ENCODE measurements at regions not wholly inside any gene's neighbourhood (a gene's known extent, or its start where the extent isn't known, plus 50 kb on each side); places are given as distances from the start of the nearest gene placed in this dataset.

DNA sequence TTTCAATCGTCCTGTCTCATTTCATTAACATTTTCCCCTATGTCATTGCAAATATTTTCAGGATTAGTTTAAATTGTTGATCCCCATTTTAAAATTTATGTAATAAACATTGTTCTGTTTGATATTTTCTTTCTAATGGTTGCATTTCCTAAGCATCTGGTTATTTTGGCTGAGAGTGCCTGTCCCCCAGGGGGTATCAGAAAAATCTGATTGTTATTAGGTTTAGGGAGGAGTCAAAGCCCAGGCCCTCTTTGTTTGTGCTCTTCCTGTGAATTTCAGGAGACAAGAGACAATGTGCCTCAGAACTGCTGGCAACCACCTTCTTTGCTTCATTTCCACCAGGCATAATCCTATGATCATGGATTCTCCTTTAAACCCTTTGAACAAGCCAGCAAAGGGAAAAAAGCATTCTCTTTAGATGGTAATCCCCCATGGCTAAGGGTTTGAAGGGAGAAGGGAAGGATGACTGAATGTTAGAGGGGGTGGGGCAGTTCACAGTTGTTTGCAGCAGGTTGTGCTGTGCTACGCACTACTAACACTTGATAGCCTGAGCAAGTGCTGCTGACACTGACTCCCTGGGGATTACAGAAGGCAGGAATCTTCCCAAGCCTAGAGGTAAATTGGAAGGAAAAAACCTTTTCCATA, 462.4 kb upstream of the LRRC4C start:
- no peaks in the 10 kb centered on the region for H3K36me3 Mint-ChIP-seq
- no peak for DNase-seq
- no peaks in the 10 kb centered on the region for H3K4me1 Mint-ChIP-seq
- peaks cover 0 to 3% (median 2%) of the 10 kb centered on the region in 3 donors for H3K27me3 Mint-ChIP-seq (ENCODE audit: low read depth in 3 of 3)
- H3K4me3 Mint-ChIP-seq, result no peak overlapping the region
- no peak overlapping the region for H3K27ac Mint-ChIP-seq
- H3K9me3 Mint-ChIP-seq, result peaks cover 13 to 60% (median 33%) of the 10 kb centered on the region in 6 donors

DNA sequence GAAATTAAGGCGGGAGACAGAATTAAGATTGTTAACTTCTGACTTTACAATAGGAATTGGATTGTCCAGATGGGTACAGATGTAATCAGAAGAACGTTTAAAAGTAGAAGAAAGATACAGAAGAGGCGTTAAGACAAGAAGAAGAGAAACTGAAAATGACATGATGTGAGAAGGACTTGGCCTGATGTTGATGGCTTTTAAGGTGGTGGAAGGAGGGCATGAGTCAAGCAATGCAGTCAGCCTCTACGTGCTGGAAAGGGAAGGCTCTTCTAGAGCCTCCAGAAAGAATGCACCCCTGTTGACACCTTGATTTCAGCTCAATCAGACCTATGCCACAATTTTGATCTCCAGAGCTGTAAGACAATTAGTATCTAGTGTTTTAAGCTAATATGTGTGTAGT, 466.9 kb upstream of the LRRC4C start:
- no peaks in the 10 kb centered on the region for H3K27me3 Mint-ChIP-seq (ENCODE audit: low read depth in 3 of 3)
- DNase-seq, result no peak
- no peak overlapping the region for H3K4me3 Mint-ChIP-seq
- H3K36me3 Mint-ChIP-seq, result no peaks in the 10 kb centered on the region
- no peaks in the 10 kb centered on the region for H3K4me1 Mint-ChIP-seq
- no peak overlapping the region for H3K27ac Mint-ChIP-seq
- H3K9me3 Mint-ChIP-seq, result peaks cover 15 to 49% (median 35%) of the 10 kb centered on the region in 6 donors

DNA sequence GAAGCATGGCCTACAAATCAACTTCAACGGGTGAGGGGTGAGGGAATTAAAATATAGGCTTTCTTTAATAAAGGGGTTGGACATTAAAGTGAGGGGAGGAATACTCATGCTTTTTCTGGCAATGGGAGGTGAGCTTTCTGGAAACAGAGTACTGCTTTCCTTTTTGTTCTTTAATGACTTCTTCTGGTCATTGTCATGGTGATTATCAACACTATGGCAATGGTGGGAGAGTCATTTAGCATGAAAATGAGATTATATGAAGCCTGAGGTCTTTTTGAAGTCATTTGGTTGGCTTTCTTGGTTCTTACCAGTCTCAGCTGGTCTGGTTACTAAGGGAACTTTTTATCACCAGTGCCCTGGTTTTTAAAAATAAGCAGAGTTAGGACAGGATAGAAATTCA, 475.8 kb upstream of the LRRC4C start:
- H3K9me3 Mint-ChIP-seq, result peaks cover 6 to 60% (median 30%) of the 10 kb centered on the region in 6 donors
- DNase-seq, result no peak
- H3K36me3 Mint-ChIP-seq, result no peaks in the 10 kb centered on the region
- no peaks in the 10 kb centered on the region for H3K4me1 Mint-ChIP-seq
- no peak overlapping the region for H3K27ac Mint-ChIP-seq
- no peak overlapping the region for H3K4me3 Mint-ChIP-seq
- H3K27me3 Mint-ChIP-seq (ENCODE audit: low read depth in 3 of 3), result peaks cover 0 to 3% (median 0%) of the 10 kb centered on the region in 3 donors

DNA sequence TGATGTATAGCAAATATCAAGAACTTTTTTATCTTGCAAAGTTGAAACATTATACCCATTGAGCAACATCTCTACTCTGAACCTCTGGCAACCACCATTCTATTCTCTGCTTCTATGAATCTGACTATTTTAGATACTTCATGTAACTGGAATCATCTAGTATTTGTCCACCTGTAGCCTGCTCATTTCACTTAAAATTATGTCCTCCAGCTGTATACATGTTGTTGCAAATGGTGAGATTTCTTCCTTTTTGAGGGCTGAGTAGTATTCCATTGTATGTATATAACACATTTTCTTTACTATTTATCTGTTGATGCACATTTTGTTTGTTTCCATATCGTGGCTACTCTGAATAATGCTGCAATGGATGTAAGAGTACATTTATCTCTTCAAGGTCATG, 476.3 kb upstream of the LRRC4C start:
- H3K9me3 Mint-ChIP-seq, result peaks cover 4 to 57% (median 28%) of the 10 kb centered on the region in 6 donors
- no peaks in the 10 kb centered on the region for H3K4me1 Mint-ChIP-seq
- H3K36me3 Mint-ChIP-seq, result no peaks in the 10 kb centered on the region
- H3K4me3 Mint-ChIP-seq, result no peak overlapping the region
- H3K27ac Mint-ChIP-seq, result no peak overlapping the region
- no peak for DNase-seq
- H3K27me3 Mint-ChIP-seq (ENCODE audit: low read depth in 3 of 3), result peaks cover 0 to 3% (median 0%) of the 10 kb centered on the region in 3 donors

DNA sequence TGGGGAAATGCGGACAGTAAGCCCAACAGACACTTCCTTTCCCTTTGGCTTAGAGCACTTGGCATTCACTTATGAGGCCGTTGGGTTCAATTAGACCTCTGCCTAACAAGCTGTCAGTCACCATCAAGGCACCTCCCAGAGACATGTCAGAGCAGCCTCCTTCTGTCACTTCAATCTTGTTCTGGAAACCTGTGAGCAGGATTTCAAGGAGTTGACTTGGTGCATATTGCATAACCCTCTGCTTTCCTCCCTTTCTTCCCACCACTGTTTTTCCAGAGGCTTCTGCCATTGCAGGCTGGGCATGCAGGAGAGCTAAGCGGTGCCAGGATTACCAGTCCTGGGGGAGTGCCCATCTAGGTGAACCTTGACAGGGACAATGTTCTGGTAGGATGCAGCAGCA, 484.2 kb upstream of the LRRC4C start:
- Mint-ChIP-seq H3K4me1 (no peaks in the 10 kb centered on the region), H3K36me3 (no peaks in the 10 kb centered on the region), H3K4me3 (no peak overlapping the region), H3K9me3 (peaks cover 14 to 40% (median 24%) of the 10 kb centered on the region in 6 donors), H3K27ac (no peak overlapping the region), H3K27me3 (ENCODE audit: low read depth in 3 of 3) (peaks cover 0 to 1% (median 0%) of the 10 kb centered on the region in 3 donors)
- DNase-seq, result no peak

DNA sequence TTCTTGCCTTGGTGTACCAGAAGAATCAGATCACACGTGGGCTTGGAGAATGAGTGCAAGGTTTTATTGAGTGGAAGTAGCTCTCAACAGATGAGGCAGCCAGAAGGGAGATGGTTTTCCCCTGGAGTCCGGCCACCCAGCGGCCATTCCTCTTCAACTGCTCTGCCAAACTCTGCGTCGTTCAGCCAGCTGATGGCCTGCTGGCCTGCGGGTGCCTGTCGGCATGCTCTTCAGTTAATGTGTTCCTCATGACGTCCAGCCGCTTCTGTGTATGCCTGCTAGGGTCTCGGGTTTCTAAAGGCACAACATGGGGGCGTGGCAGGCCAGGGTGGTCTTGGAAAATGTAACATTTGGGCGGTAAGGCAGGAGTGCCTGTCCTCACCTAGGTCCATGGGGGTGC, 487.9 kb upstream of the LRRC4C start:
- H3K9me3 Mint-ChIP-seq, result peaks cover 22 to 51% (median 32%) of the 10 kb centered on the region in 6 donors

DNA sequence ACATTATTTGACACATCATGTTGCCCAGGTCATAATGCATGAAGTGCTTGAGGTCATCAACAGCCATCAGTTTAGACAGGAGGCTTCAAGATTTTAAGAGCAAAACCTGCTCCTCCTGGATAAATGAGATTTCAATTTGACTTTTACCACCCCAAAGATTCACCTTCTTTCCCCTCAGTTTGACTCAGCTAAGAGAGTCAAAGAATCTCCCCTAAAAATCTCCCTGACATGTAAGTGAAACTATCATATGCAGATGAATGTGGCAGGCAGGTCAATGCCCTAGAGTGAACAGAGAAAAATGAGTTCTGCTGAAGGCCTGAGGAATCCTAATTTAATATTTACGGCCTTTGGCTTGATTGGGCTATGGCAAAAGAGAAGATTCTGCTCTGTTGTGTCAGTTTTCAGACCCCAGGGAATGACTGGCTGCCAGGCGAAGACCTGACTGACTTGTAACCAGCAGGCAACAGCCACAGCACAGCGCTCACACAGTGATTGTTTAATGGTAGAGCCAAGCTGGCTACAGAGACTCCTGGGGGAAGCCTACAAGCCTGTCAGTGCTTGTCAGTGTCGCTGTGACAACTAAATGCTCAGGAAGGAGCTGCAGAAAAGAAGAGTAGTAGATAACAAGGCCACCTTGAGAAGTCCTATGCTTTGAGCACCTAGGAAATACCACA, 491.2 kb upstream of the LRRC4C start:
- Mint-ChIP-seq H3K27ac (no peak overlapping the region), H3K27me3 (ENCODE audit: low read depth in 3 of 3) (peaks cover 0 to 2% (median 0%) of the 10 kb centered on the region in 3 donors), H3K36me3 (peaks cover 0 to 5% (median 0%) of the 10 kb centered on the region in 3 donors), H3K9me3 (peaks cover 19 to 80% (median 47%) of the 10 kb centered on the region in 6 donors), H3K4me1 (no peaks in the 10 kb centered on the region), H3K4me3 (no peak overlapping the region)
- DNase-seq, result no peak

More for the DNA sequence above, 487.9 kb upstream of the LRRC4C start:
- no peak overlapping the region for H3K27ac Mint-ChIP-seq
- no peaks in the 10 kb centered on the region for H3K36me3 Mint-ChIP-seq
- H3K4me1 Mint-ChIP-seq, result no peaks in the 10 kb centered on the region
- H3K4me3 Mint-ChIP-seq, result no peak overlapping the region
- DNase-seq, result no peak
- peaks cover 0 to 2% (median 0%) of the 10 kb centered on the region in 3 donors for H3K27me3 Mint-ChIP-seq (ENCODE audit: low read depth in 3 of 3)

DNA sequence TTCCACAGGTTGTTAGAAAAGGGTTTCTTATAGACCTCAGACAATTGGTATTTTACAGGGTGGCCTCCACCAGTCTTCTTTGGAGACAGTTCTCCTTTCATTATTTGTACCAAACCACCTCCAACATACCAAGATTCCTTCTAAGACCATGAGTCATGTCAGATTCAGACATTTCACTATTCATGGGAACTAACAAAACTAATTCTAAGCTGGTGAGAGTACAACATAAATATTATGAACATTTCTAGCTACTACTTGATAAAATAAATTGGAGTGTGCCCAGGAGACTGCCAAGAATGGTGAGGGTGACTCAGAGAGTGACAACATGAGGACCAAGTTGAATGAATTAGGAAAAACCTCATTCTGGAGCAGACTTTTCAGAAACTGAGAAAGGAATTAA, 494.6 kb upstream of the LRRC4C start:
- peaks cover 16 to 81% (median 52%) of the 10 kb centered on the region in 6 donors for H3K9me3 Mint-ChIP-seq
- H3K36me3 Mint-ChIP-seq, result peaks cover 0 to 5% (median 0%) of the 10 kb centered on the region in 3 donors

DNA sequence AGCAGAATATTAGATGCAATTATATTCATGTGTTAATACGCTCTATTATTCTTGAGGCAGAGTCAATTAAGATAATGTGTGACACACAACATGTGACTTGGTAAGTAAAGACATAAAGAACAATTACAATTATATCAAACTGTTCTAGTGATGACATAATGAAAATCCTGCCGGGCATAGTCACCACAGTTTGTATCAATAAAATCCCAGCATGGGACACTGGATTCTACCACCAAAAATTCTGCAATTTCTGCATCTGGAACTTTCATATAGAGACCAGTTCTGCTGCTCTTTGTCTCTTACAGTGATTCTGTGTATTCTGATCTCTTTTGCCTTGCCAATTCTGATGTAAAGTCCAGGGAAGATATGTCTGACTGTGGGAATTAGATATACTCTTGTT, 495.6 kb upstream of the LRRC4C start:
- Mint-ChIP-seq H3K36me3 (peaks cover 0 to 5% (median 0%) of the 10 kb centered on the region in 3 donors), H3K9me3 (peaks cover 18 to 81% (median 48%) of the 10 kb centered on the region in 6 donors)

More for the DNA sequence above, 494.6 kb upstream of the LRRC4C start:
- peaks cover 0 to 2% (median 0%) of the 10 kb centered on the region in 3 donors for H3K27me3 Mint-ChIP-seq (ENCODE audit: low read depth in 3 of 3)
- DNase-seq, result no peak
- H3K4me1 Mint-ChIP-seq, result no peaks in the 10 kb centered on the region
- no peak overlapping the region for H3K4me3 Mint-ChIP-seq
- no peak overlapping the region for H3K27ac Mint-ChIP-seq

DNA sequence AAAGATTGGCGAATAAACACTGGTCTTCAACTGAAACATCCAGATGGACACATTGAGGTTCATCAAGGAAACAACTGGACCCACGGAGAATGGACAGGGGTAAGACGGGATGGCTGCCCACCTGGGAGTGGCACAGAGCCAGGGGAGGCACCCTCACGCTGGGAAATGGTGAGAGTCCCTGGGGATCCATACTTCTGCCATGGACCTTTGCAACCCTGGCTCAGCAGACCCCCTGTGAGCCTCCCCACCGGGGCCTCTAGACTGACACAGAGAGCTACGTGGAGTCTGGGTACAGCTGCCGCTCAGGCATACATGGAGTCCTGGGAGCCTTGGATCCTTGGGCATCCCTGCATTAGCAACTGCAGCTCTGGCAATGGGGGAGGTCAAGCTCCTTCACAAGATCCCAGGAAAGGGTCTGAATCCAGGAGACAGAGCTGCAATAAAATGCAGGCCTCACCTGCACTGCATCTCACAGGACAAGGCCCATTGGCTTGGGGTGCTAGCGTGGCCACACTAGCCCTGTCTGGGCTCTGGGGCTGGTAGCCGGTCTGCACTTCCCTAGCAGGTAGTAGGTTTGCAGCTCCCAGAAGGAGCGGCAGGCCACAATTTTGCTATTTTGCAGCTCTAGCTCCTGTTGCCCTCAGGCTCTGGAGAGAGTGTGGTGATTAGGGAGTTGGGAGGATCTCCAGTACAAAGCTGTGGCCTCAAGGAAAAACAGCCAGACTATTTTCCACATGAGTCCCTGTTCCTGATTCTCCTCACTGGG, 496.4 kb upstream of the LRRC4C start:
- Mint-ChIP-seq H3K27me3 (ENCODE audit: low read depth in 3 of 3) (no peaks in the 10 kb centered on the region), H3K27ac (no peak overlapping the region), H3K9me3 (peaks cover 15 to 83% (median 47%) of the 10 kb centered on the region in 6 donors), H3K4me3 (no peak overlapping the region), H3K36me3 (peaks cover 0 to 5% (median 0%) of the 10 kb centered on the region in 3 donors), H3K4me1 (no peaks in the 10 kb centered on the region)
- no peak for DNase-seq

More for the DNA sequence above, 495.6 kb upstream of the LRRC4C start:
- Mint-ChIP-seq H3K4me3 (no peak overlapping the region), H3K4me1 (no peaks in the 10 kb centered on the region), H3K27me3 (ENCODE audit: low read depth in 3 of 3) (peaks cover 0 to 2% (median 0%) of the 10 kb centered on the region in 3 donors), H3K27ac (no peak overlapping the region)
- no peak for DNase-seq

DNA sequence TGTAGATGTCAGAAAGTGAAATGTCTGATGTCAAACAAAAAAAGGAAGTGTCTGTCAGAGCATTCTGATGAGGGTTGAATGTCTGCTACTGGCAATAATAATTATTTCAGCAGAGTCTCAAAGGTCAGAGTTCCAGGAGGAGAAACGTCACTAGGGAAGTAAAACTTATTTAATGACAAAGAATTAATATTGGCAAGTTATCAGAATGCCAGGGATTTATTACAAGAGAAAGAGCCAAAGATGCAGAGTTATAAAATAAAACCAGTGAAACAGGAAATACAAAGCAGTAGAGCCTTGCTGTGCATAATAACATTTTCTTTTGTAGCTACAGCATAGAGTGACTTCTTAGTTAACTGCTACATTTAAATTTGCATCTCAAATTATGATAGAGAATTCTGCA, 504.0 kb upstream of the LRRC4C start:
- Mint-ChIP-seq H3K36me3 (no peaks in the 10 kb centered on the region), H3K27me3 (ENCODE audit: low read depth in 3 of 3) (no peaks in the 10 kb centered on the region), H3K4me3 (no peak overlapping the region), H3K27ac (no peak overlapping the region), H3K9me3 (peaks cover 14 to 44% (median 28%) of the 10 kb centered on the region in 6 donors), H3K4me1 (no peaks in the 10 kb centered on the region)
- no peak for DNase-seq

DNA sequence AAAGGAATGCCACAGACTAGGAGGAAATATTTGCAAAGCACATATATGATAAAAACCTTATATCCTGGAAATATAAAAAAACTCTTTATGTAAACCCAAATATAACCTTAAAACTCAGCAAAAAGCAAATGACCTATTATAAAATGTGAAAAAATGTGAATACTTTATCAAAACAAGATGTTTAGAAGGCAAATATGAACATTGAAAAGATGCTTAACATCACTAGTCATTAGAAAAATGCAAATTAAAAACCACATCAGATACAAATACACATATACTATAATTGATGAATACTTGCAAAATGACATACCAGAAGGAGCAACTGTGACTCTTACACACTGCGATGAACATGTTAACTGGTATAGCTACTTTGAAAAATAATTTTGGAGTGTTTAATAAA, 511.2 kb upstream of the LRRC4C start:
- no peak for DNase-seq
- Mint-ChIP-seq H3K4me3 (no peak overlapping the region), H3K36me3 (no peaks in the 10 kb centered on the region), H3K27me3 (ENCODE audit: low read depth in 3 of 3) (no peaks in the 10 kb centered on the region), H3K9me3 (peaks cover 8 to 38% (median 20%) of the 10 kb centered on the region in 6 donors), H3K27ac (no peak overlapping the region), H3K4me1 (no peaks in the 10 kb centered on the region)

DNA sequence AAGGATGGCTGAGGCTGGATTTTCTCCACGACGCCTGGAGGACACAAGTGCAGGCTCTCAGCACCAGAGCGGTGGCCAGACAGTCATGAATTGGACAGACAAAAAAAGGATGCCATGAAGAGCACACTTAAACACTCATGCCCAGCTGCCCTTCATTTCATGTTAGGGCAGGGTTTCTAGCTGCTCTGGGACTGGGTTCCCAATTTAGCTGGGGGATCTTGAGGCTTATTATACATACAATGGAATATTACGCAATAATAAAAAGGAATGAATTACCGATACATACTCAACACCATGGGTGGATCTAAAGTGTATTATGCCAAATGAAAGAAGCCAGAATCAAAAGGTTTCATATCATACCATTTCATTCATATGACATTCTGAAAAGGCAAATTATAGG, 512.1 kb upstream of the LRRC4C start:
- Mint-ChIP-seq H3K36me3 (no peaks in the 10 kb centered on the region), H3K27me3 (ENCODE audit: low read depth in 3 of 3) (no peaks in the 10 kb centered on the region), H3K4me3 (no peak overlapping the region), H3K27ac (no peak overlapping the region), H3K4me1 (no peaks in the 10 kb centered on the region), H3K9me3 (peaks cover 10 to 36% (median 17%) of the 10 kb centered on the region in 6 donors)
- DNase-seq, result no peak

DNA sequence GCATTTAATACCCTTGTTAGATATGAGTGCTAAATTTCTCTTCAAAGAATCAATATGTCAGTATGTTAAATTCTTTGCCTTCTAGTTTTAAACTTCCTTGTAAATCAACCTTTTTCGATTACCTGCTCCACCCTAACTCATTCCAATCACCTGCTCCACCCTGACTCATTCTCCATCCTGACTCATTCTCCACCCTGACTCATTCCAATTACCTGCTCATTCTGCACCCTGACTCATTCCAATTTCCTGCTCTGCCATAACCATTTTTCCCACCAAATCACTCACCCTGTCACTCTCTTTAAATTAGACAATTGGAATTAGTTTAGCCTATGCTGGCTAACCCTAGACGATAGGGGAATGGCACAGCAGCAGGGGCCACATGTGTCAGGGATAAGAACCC, 519.5 kb upstream of the LRRC4C start:
- Mint-ChIP-seq H3K27me3 (ENCODE audit: low read depth in 3 of 3) (no peaks in the 10 kb centered on the region), H3K27ac (no peak overlapping the region), H3K36me3 (peaks cover 0 to 5% (median 0%) of the 10 kb centered on the region in 3 donors), H3K4me3 (no peak overlapping the region), H3K4me1 (no peaks in the 10 kb centered on the region), H3K9me3 (peaks cover 5 to 54% (median 17%) of the 10 kb centered on the region in 6 donors)
- no peak for DNase-seq

All from immature natural killer cell (primary cell).